Activated CD4-positive, alpha-beta T cell treated with anti-CD3 and anti-CD28 coated beads, Interleukin-2, amount 10 ng/mL, durations not matched to agents 7 days and 5 days (primary cell): ENCODE measurements at regions not wholly inside any gene's neighbourhood (a gene's known extent, or its start where the extent isn't known, plus 50 kb on each side); places are given as distances from the start of the nearest gene placed in this dataset.

Experiments used
- CTCF ChIA-PET: fragments of 350-600 bp; sonication (Branson Sonifier 250); formaldehyde crosslinking; loops from one replicate; lab custom pipeline; 2021; ENCODE audit warnings: antibody characterized with exemption; lab: Charles Lee
- POLR2A ChIA-PET: fragments of 350-600 bp; sonication (Branson Sonifier 250); formaldehyde crosslinking; loops from one replicate; lab custom pipeline; 2021; ENCODE audit warnings: antibody characterized with exemption; lab: Charles Lee
- DNase-seq: peaks from one replicate; pipeline ENCODE4 v3.0.0-alpha.2; 2020
- H3K27ac Mint-ChIP-seq: one replicate; pipeline ENCODE4 v1.8.0; 2021; ENCODE audit warnings: mild to moderate bottlenecking, moderate library complexity, mixed read lengths
- H3K27me3 Mint-ChIP-seq: one replicate; pipeline ENCODE4 v1.8.0; 2021; ENCODE audit warnings: mixed read lengths
- H3K36me3 Mint-ChIP-seq: one replicate; pipeline ENCODE4 v1.8.0; 2021; ENCODE audit warnings: low read depth, mixed read lengths
- H3K4me1 Mint-ChIP-seq: one replicate; pipeline ENCODE4 v1.8.0; 2021; ENCODE audit warnings: mixed read lengths
- H3K4me3 Mint-ChIP-seq: one replicate; pipeline ENCODE4 v1.8.0; 2021; ENCODE audit warnings: mild to moderate bottlenecking, moderate library complexity, mixed read lengths
- H3K9me3 Mint-ChIP-seq: one replicate; pipeline ENCODE4 v1.8.0; 2021; ENCODE audit warnings: mixed read lengths

GRCh38 chr9:129403779-129404620, 216.9 kb downstream of the C9orf50 start:
- H3K9me3 Mint-ChIP-seq, result no peaks in the 10 kb centered on the region
- ChIA-PET CTCF (interaction anchor here (0.7 kb wide), 1 partner anchor 17 kb away, joined by 6 read pairs; no protein-coding TSS in a partner anchor), POLR2A (no interaction called here)
- no peak overlapping the region for H3K27ac Mint-ChIP-seq
- no peak for DNase-seq
- H3K4me1 Mint-ChIP-seq, result peaks cover 3% of the 10 kb centered on the region
- no peak overlapping the region for H3K4me3 Mint-ChIP-seq
- H3K27me3 Mint-ChIP-seq, result peaks cover 3% of the 10 kb centered on the region
- no peaks in the 10 kb centered on the region for H3K36me3 Mint-ChIP-seq

GRCh38 chr9:129402931-129403778, 217.7 kb downstream of the C9orf50 start:
- DNase-seq, result no peak
- H3K27me3 Mint-ChIP-seq, result peaks cover 3% of the 10 kb centered on the region
- no peak overlapping the region for H3K4me3 Mint-ChIP-seq
- no peaks in the 10 kb centered on the region for H3K9me3 Mint-ChIP-seq
- H3K36me3 Mint-ChIP-seq, result no peaks in the 10 kb centered on the region
- H3K4me1 Mint-ChIP-seq, result peaks cover 3% of the 10 kb centered on the region
- H3K27ac Mint-ChIP-seq, result no peak overlapping the region
- ChIA-PET CTCF (no interaction called here), POLR2A (no interaction called here)

DNA sequence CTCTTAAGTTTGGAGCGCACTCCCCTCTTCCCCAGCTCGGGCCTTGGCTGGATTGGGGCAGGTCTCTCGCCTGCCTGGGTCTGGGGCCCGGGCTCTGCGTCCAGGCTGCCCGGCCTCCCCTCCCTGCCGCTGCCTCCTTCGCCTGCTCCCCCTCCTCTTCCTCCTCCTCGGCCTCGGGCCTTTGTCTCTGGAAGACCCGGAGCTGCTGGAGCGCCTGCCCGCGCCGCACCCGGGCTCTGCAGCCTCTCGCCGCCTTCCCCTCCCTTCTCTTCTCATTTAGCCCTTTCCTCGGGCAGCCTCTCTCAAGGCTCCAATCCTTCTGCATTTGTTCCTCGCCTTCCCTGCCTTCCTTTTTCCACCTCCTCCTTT, 218.5 kb downstream of the C9orf50 start:
- Mint-ChIP-seq H3K4me1 (peaks cover 3% of the 10 kb centered on the region), H3K36me3 (no peaks in the 10 kb centered on the region), H3K27ac (no peak overlapping the region), H3K27me3 (peaks cover 3% of the 10 kb centered on the region), H3K4me3 (no peak overlapping the region), H3K9me3 (no peaks in the 10 kb centered on the region)
- CTCF ChIA-PET, result interaction anchor here (1.0 to 1.2 kb wide), 2 partner anchors 29 to 271 kb away, joined by 3 read pairs; no protein-coding TSS in a partner anchor
- POLR2A ChIA-PET, result no interaction called here
- DNase-seq, result no peak

GRCh38 chr9:129401623-129402370, 219.1 kb downstream of the C9orf50 start:
- no peaks in the 10 kb centered on the region for H3K36me3 Mint-ChIP-seq
- peaks cover 3% of the 10 kb centered on the region for H3K4me1 Mint-ChIP-seq
- no peaks in the 10 kb centered on the region for H3K9me3 Mint-ChIP-seq
- H3K27me3 Mint-ChIP-seq, result peaks cover 3% of the 10 kb centered on the region
- ChIA-PET CTCF (interaction anchor here (1.0 to 1.2 kb wide), 2 partner anchors 29 to 270 kb away, joined by 3 read pairs; no protein-coding TSS in a partner anchor), POLR2A (no interaction called here)
- H3K4me3 Mint-ChIP-seq, result no peak overlapping the region
- H3K27ac Mint-ChIP-seq, result no peak overlapping the region
- DNase-seq, result no peak

- peaks cover 3% of the 10 kb centered on the region for H3K27me3 Mint-ChIP-seq
- H3K36me3 Mint-ChIP-seq, result no peaks in the 10 kb centered on the region
- H3K27ac Mint-ChIP-seq, result no peak overlapping the region
- H3K4me3 Mint-ChIP-seq, result no peak overlapping the region
- DNase-seq, result no peak
- peaks cover 3% of the 10 kb centered on the region for H3K4me1 Mint-ChIP-seq
- CTCF ChIA-PET, result interaction anchor here (1.2 kb wide), 1 partner anchor 269 kb away, joined by 3 read pairs; no protein-coding TSS in a partner anchor
- H3K9me3 Mint-ChIP-seq, result no peaks in the 10 kb centered on the region
- POLR2A ChIA-PET, result no interaction called here
Measured at GRCh38 chr9:129400971-129401622, 219.8 kb downstream of the C9orf50 start.

- peaks cover 3% of the 10 kb centered on the region for H3K4me1 Mint-ChIP-seq
- H3K36me3 Mint-ChIP-seq, result no peaks in the 10 kb centered on the region
- H3K27me3 Mint-ChIP-seq, result peaks cover 3% of the 10 kb centered on the region
- POLR2A ChIA-PET, result no interaction called here
- no peak overlapping the region for H3K27ac Mint-ChIP-seq
- H3K9me3 Mint-ChIP-seq, result no peaks in the 10 kb centered on the region
- no peak for DNase-seq
- CTCF ChIA-PET, result interaction anchor here (1.6 kb wide), 1 partner anchor 25 kb away, joined by 3 read pairs; no protein-coding TSS in a partner anchor
- no peak overlapping the region for H3K4me3 Mint-ChIP-seq
Measured at GRCh38 chr9:129400001-129400970, 220.6 kb downstream of the C9orf50 start.

DNA sequence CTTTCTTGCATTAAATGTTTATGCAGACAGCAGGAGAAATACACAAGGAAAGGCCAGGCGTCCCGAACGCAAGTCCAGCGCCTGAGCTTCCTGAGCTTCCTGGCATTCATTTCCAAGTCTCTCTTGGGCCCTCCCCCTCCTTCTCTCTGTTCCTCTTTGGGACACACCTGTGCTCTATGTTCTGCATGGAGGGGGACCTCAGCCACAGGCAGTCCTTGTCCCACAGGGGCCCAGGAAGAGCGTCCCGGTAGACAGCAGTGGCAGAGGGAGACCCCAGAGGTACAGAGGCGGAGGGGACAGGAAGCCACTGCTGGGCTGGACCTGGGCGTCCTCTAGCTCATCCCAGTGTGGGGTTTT, 221.3 kb downstream of the C9orf50 start:
- Mint-ChIP-seq H3K4me3 (no peak overlapping the region), H3K4me1 (peaks cover 3% of the 10 kb centered on the region), H3K9me3 (no peaks in the 10 kb centered on the region), H3K27ac (no peak overlapping the region), H3K36me3 (no peaks in the 10 kb centered on the region), H3K27me3 (peaks cover 3% of the 10 kb centered on the region)
- no peak for DNase-seq
- POLR2A ChIA-PET, result no interaction called here
- CTCF ChIA-PET, result interaction anchor here (1.6 kb wide), 1 partner anchor 24 kb away, joined by 3 read pairs; no protein-coding TSS in a partner anchor

DNA sequence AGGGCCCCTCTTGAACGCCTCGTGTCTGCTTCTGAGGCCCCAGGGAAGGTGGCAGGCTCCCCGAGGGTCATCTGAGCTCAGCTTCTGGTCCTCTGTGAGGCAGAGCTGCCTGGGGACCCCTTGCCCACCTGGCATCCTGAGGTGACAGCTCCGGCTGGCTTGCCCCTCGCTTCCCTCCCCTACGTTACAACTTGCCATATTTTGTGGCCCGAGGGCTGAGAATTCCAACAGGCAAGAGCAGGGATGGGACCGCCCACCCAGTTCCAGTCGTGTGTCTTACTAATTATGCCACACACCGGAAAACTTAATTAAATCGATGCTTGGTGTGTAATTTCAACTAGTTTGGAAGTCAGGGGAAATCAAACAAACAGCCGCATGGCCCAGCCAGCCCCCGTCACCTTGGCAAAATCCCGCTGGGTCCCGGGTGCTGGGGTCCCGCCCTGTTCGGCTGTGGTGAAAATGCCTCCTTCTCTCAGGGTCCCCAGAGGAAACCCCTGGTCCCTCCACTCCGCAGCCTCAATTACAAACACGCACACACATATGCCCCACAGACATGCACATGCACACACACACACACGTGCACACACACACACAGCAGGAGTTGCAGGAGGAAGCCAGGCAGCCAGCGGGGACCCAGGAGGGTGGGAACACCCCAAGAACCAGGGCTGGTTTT, 221.0 kb upstream of the IER5L start:
- CTCF ChIA-PET, result interaction anchor here (1.6 kb wide), 1 partner anchor 23 kb away, joined by 3 read pairs; no protein-coding TSS in a partner anchor
- Mint-ChIP-seq H3K4me3 (no peak overlapping the region), H3K4me1 (peaks cover 3% of the 10 kb centered on the region), H3K27ac (no peak overlapping the region), H3K9me3 (no peaks in the 10 kb centered on the region), H3K27me3 (peaks cover 3% of the 10 kb centered on the region), H3K36me3 (no peaks in the 10 kb centered on the region)
- DNase-seq, result no peak
- POLR2A ChIA-PET, result no interaction called here

GRCh38 chr9:129398101-129398960, 220.3 kb upstream of the IER5L start:
- POLR2A ChIA-PET, result no interaction called here
- H3K9me3 Mint-ChIP-seq, result no peaks in the 10 kb centered on the region
- peaks cover 3% of the 10 kb centered on the region for H3K27me3 Mint-ChIP-seq
- H3K36me3 Mint-ChIP-seq, result no peaks in the 10 kb centered on the region
- no peak overlapping the region for H3K4me3 Mint-ChIP-seq
- CTCF ChIA-PET, result interaction anchor here (1.6 kb wide), 1 partner anchor 23 kb away, joined by 3 read pairs; no protein-coding TSS in a partner anchor
- no peak overlapping the region for H3K27ac Mint-ChIP-seq
- no peak for DNase-seq
- peaks cover 3% of the 10 kb centered on the region for H3K4me1 Mint-ChIP-seq

- ChIA-PET POLR2A (no interaction called here), CTCF (no interaction called here)
- H3K4me3 Mint-ChIP-seq, result no peak overlapping the region
- no peaks in the 10 kb centered on the region for H3K36me3 Mint-ChIP-seq
- no peaks in the 10 kb centered on the region for H3K4me1 Mint-ChIP-seq
- no peaks in the 10 kb centered on the region for H3K9me3 Mint-ChIP-seq
- DNase-seq, result no peak
- no peak overlapping the region for H3K27ac Mint-ChIP-seq
- no peaks in the 10 kb centered on the region for H3K27me3 Mint-ChIP-seq
Measured at GRCh38 chr9:129397335-129397734, 219.3 kb upstream of the IER5L start.
